ENCODE measurements at regions not wholly inside any gene's neighbourhood (a gene's known extent, or its start where the extent isn't known, plus 50 kb on each side); places are given as distances from the start of the nearest gene placed in this dataset.

- TF ChIP-seq CTCF (IDR thresholded peaks at IDR 0.05; ENCODE audit: low read length) = no peak
- TF ChIP-seq EZH2 (IDR thresholded peaks at IDR 0.05; ENCODE audit: borderline replicate concordance, low read length) = no peak
These were observed 124.7 kb upstream of the WNT4 start for GRCh38 chr1:22267413-22268175.

Data from OCI-LY1 (cell line).